Thyroid gland (tissue), 4 donors: ENCODE measurements at regions not wholly inside any gene's neighbourhood (a gene's known extent, or its start where the extent isn't known, plus 50 kb on each side); places are given as distances from the start of the nearest gene placed in this dataset.

ENCODE experiments used
- CTCF ChIP-seq, 6 experiments: fragments of 200-600 bp in 3 of 6; fragments of 450-650 bp in 3 of 6; sonication (generic) in 3 of 6; IDR thresholded peaks; one replicate each; pipeline ENCODE4 v1.5.1; 2016 to 2019; ENCODE audit warnings: antibody characterized with exemption in 6 of 6, mild to moderate bottlenecking in 2 of 6, inconsistent platforms in 1 of 6, moderate library complexity in 1 of 6
- POLR2A ChIP-seq, 2 donors: fragments of 450-650 bp; IDR thresholded peaks; one replicate each; pipeline ENCODE4 v1.6.1; 2017; ENCODE audit warnings: antibody characterized with exemption in 2 of 2, mild to moderate bottlenecking in 2 of 2, moderate library complexity in 1 of 2

GRCh38 chr13:31385540-31385939 is 185.8 kb downstream of the B3GLCT start:
- no peak for TF ChIP-seq CTCF (IDR thresholded peaks at IDR 0.05)
- no peak for TF ChIP-seq POLR2A (IDR thresholded peaks at IDR 0.05)
